ENCODE measurements at regions not wholly inside any gene's neighbourhood (a gene's known extent, or its start where the extent isn't known, plus 50 kb on each side); places are given as distances from the start of the nearest gene placed in this dataset.
"Not testable (repeated sequence)": the region's sequence is repeated elsewhere in the genome, so short reads cannot be mapped to it uniquely, and the experiment has no call there.

DNA sequence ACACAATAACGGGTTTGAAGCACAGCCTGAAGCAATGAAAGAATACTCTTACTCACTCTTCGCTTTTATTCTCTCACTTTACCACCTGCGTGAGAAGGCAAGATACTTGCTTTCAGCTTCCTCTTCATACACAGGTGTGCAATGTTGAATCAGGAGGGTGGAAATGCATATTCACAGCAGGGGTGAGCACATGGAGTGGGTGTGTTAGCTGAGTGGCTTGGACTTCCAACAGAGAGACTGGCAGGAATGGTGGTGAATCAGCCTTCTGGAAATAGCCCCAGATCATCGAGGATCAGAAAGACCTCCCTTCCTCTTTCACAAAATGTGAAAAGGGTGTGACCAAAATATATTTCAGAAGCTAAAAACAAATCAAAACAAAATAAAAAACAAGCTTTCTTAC is 521.2 kb downstream of the STIM2 start:
- no peak for DNase-seq

DNA sequence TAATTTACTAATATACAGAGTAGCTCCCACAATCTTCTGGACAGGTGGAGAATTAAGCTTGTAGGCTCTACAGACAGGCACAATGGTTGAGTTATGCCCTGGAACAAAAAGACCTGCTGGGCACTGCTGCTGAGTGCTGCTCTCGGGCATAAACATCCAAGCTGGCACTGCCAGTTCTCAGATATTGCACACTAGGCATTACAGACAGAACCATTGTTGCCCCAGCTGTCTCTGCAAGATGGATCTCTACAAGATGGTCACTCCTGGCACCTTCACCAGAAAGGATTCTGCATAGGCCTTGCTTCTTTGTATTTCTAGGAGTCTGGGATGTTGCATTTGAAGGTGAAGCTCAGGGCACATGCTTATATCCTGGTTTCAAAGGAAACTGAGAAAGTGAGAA is 527.1 kb downstream of the STIM2 start:
- DNase-seq: no peak

- no peak for DNase-seq
Measured at GRCh38 chr4:27397886-27398285, 537.2 kb downstream of the STIM2 start.

- DNase-seq: no peak
Measured at GRCh38 chr4:27398631-27399310, 538.1 kb downstream of the STIM2 start.

- DNase-seq: no peak
Measured at GRCh38 chr4:27407616-27408015, 547.0 kb downstream of the STIM2 start.

GRCh38 chr4:27412613-27413012 is 552.0 kb downstream of the STIM2 start:
- DNase-seq: no peak

GRCh38 chr4:27414887-27415731 is 554.5 kb downstream of the STIM2 start:
- DNase-seq: no peak

- DNase-seq: no peak
Measured at GRCh38 chr4:27428661-27429060, 568.0 kb downstream of the STIM2 start.

- no peak for DNase-seq
Measured at GRCh38 chr4:27429364-27429871, 568.8 kb downstream of the STIM2 start.

DNA sequence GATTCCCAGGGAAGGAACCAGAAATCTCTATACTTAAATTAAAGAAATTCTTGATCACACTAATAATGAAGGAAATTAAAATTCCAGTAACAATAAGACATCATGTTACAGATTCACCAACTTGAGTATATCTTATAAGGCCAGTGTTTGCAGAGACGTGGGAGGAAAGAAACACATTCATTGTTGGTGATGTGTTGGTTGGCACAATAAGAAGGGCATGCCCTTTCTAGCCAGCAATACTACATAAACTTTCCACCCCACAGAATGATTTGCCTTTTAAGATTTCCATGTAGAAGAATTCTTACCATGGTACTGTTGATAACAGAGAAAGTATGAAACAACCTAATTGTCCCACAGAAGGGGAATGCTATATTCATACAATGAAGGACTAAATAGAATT is 581.5 kb downstream of the STIM2 start:
- DNase-seq: no peak

DNA sequence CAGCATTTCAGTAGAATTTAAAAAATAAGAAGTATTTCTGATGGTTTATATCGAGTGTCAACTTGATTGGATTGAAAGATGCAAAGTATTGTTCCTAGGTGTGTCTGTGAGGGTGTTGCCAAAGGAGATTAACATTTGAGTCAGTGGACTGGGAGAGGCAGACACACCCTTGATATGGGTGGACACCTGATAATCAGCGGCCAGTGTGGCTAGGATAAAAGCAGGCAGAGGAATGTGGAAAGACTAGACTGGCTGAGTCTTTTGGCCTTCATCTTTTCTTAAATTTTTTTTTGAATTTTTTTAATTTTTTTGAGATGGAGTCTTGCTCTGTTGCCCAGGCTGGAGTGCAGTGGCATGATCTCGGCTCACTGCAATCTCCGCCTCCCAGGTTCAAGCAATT is 582.0 kb downstream of the STIM2 start:
- DNase-seq: not testable (repeated sequence)

GRCh38 chr4:27463816-27464215 is 603.2 kb downstream of the STIM2 start:
- DNase-seq: no peak

GRCh38 chr4:27467351-27467750 is 606.7 kb downstream of the STIM2 start:
- no peak for DNase-seq

DNA sequence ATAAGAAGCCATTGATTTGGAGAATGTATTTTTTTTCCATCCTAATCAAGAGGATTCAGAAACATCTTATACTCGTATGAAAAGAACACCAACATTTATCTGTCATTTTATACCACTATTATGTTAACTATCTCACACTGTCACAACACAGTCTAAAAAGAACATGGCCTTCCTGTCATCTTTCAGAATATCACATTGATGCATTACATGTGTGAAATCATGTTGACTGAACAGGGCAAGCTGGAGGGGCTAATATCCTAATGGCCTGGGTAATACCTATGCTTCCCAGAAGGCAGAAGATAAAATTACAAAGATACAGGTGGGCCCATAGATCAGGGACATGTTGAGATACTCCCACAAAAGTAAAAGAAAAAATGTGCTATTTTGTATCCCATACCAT is 611.7 kb downstream of the STIM2 start:
- DNase-seq: no peak

- no peak for DNase-seq
Measured at GRCh38 chr4:27474691-27475090, 614.0 kb downstream of the STIM2 start.

DNA sequence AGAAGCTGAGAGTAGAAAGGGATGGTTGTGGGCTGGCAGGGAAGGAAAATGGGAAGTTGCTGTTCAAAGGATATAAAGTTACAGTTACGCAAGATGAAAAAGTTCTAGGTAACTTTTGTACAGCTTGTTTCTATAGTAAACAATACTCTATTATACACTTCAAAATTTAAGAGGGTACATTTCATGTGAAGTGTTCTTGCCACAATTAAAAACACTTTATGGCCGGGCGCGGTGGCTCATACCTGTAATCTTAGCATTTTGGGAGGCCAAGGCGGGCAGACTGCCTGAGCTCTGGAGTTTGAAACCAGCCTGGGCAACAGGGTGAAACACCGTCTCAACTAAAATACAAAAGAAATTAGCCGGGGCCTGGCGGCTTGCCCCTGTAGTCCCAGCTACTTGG is 623.6 kb downstream of the STIM2 start:
- no peak for DNase-seq

GRCh38 chr4:27490315-27490714 is 629.7 kb downstream of the STIM2 start:
- no peak for DNase-seq

- DNase-seq: no peak
Measured at GRCh38 chr4:27490766-27491165, 630.1 kb downstream of the STIM2 start.

DNA sequence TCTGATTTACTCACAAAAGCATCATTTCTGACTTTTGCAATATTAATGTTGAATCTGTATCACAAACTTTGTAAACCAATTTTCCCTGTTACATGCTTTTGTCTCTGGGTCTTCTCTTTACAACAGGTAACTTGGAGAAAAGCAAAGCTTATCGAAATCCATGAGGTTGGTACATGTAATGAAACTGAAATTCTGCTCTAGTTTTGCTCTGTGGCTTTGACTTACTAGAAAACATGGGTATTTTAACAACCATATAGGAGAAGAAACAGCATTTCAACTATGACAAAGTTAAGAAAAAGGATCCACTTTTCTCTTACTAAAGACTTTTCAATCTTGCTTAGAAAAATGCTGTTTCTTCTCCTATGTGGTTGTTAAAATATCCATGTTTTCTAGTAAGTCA is 645.8 kb downstream of the STIM2 start:
- DNase-seq: no peak

DNA sequence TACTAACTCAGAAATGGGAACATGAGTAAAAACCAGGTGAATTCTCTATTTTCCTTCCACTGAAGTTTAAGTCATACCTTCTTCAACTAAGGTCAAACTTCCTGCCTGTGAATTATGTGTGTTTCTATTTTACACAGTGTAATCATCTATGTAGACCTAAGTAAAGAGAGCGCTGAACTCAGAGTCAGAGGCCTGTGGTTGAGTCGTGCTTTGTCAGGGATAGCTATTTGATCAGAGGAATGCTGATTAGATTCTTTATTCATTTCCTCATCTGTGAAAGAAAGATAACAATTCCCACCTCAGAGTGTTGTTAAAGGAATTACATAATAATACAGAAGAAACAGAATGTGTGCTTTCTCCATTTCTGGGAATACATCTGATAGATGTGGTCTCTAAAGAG is 654.1 kb downstream of the STIM2 start:
- DNase-seq: no peak

DNA sequence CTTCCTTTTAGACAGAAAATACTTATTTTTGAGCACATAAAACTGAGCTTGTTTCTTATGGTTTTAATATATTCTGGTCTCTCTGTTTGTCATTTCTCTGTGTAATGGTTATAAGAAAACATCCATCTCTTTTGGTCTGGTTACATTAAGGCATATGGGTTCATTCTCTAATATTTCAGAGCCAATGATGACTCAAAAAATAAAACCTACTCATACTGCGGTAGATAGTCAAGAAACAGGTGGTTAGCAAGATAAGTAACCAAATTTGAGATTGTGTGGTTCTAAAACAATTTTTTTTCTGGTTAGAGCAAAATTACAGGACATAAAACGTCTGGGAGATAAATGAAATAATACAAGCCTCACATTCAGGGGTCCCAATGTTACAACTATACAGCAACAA is 654.5 kb downstream of the STIM2 start:
- DNase-seq: no peak

DNA sequence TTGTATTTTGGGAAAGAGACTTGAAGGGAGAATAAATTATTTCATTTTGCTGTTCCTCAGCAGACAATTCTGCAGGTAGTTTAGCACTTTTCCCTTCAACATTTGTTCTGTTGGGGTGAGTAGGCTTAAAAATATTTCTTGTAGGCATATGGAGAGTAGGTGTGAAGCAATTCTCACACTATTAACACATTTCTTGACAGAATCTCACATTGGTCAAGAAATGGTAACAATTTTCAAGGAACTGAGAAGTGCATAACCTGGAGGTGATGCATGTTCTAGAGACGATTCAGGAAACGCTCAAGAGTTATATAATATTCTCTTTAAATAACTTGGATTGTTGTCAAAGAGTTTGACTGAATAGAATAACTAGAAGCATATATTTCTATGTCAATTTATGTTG is 658.2 kb downstream of the STIM2 start:
- DNase-seq: no peak

- no peak for DNase-seq
Measured at GRCh38 chr4:27524224-27524623, 663.6 kb downstream of the STIM2 start.

GRCh38 chr4:27534488-27534887 is 673.8 kb downstream of the STIM2 start:
- no peak for DNase-seq

Data from HCEC 1CT (cell line).